ENCODE measurements at regions not wholly inside any gene's neighbourhood (a gene's known extent, or its start where the extent isn't known, plus 50 kb on each side); places are given as distances from the start of the nearest gene placed in this dataset.
"Not testable (repeated sequence)": the region's sequence is repeated elsewhere in the genome, so short reads cannot be mapped to it uniquely, and the experiment has no call there.

- DNase-seq = no peak
Measured at GRCh38 chr4:173696011-173696410, 166.0 kb upstream of the HAND2 start.

DNA sequence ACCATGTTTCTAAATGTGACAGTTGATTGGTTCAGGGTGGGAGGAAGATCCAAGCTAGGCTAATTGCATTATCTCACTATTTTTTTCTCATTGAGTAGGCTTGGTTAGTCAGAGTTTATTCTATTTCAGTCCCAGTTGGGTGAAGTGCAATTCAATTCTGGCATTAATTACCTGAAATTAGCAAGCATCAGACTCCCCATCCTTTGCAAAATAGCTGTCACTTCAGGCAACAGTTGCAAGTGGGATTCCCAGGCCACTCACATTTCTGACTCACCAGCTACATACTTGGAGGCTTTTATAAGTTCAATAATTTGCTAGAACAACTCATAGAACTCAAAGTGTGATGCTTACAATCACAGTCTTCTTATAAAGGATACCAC lies 155.8 kb upstream of the HAND2 start:
- DNase-seq = no peak

- DNase-seq = no peak
Measured at GRCh38 chr4:173685165-173685830, 155.3 kb upstream of the HAND2 start.

DNA sequence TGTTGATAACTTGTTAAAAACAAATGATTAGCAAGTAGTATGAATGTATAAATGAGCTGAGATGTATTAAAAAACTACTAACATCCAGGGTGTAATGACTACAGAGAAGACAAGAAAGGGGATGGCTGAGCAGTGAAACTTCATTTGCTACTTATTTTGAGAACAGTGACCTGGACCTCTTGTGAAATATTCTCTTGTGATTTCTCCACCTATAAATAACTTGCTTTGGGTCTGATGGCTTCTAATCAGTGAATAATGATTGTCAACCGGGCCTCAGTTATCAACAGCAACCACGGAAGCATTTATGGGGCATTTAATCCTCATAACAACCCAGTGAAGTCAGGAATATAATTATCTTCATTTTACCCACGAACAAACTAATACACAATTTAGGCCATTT lies 154.2 kb upstream of the HAND2 start:
- no peak for DNase-seq

DNA sequence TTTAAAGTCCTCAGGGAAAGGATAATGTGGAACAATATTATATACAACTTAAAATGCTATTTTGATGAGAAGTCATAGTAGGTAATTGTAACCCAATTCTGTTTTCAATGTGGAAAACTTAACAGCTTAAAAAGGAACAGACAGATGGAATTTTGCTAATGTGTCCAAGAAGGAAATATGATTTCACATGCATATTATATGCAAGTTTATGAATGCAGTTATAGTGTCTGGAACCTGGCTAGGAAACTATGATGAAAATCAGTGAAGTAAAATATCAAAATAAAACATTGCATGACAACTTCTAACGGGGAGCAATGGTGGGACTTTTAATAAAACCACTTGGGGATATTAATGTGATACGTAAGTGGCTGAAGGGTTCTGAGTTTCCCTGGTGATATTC lies 152.6 kb upstream of the HAND2 start:
- DNase-seq = no peak

- DNase-seq = no peak
Measured at GRCh38 chr4:173680278-173680677, 150.2 kb upstream of the HAND2 start.

DNA sequence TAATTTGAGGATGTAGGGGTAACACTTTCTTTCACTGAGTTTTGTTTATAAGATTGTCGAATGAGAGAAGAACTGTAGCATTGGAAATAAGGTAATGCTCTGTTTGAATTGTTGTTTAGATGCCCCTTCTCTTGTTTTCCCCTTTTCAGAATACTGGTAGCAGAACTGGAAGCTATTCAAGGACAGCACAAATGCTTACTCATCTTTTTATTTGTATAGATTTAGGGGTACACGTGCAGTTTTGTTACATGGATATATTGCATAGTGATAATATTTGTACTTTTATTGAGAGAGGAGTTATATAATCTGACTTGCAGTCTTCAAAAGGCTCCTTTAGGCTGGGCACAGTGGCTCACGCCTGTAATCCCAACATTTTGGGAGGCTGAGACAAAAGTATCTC lies 145.4 kb upstream of the HAND2 start:
- no peak for DNase-seq

DNA sequence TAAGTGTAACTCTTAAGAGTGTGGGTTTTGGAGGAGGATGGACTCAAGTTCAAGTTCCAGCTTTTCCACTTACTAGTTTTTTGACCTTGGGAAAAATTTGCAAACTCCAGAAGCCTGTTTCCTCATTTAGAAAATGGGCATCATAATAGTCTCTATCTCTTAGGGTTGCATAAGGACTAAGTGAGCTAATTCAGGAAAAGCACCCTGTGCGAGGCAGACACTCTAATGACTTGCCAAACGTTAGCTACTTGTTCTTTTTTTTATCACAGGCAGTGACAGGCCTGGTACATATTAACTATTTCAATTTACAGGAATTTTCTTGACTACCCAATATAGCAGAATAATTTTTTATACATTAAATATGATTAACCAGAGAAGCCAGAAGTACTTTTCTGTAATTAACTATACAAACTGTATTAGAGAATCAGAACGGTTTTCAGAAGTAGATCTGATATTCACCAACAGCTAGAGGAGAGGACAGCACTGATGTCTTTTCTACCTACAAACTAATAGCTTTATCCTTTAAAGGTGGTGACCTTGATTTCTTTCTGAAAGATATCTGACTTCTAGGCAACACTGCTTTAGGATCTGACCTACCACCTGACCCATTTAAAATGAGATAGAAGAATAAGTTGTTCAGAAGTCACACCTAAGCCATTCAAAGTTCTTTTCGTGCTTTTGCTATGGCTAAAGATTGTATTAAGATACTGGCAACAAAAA lies 139.6 kb upstream of the HAND2 start:
- no peak for DNase-seq

DNA sequence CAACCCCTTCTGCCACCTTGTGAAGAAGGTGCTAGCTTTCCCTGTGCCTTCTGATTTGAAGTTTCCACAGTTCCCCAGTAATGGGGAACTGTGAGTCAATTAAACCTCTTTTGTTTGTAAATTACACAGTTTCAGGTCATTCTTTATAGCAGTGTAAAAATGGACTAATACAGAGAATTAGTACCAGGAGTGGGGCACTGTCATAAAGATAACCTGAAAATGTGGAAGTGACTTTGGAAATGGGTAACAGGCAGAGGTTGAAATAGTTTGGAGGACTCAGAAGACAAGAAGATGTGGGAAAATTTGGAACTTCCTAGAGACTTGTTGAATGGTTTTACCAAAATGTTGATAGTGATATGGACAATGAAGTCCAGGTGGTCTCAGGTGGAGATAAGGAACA lies 131.0 kb upstream of the HAND2 start:
- DNase-seq = no peak

DNA sequence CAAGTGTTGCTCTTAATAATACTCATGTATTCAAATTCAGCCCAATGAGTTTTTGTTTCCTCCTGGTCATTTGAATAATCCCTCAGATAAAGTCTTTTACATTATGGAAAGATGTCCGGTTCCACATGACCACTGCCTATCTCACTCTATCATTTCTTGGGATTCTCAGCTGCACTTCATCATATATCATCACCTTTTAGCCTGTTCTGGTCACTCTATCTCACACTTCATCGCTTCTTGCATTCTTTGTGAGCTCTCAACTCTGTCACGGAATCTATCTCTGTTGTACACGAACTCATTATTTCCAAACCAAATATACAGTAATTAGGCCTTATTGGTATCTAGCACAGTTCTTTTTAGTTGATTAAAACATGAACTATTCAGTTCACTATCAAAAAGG lies 126.9 kb upstream of the HAND2 start:
- DNase-seq = no peak

DNA sequence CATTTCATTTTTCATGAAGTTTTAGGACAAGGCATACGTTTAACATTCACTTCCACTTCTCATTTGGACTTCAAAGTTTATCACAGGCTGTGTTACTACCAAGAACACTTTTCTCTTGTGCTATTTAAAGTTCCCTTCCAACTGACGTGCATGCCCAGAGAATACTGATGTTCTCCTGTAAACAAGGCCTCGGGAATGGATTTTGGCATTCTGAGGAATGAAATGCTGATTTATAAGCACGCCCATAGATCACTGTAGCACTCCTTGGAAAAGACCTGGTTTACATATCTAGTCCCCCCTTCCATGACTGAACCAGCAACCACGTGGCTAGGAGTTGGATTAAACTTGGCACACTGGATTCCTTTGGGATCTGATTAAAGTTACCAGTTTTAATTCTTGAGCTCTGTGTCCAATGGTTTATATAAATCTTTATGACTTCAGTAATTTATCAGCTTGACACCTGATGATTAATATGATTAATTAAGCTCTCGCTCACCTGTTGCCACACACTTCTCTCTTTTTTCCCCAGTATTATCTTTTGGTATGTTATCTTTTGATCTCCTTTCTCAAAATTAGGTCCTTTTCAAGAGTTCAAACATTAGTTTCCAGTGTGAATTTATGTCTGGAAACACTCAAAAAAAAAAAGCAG lies 122.4 kb upstream of the HAND2 start:
- DNase-seq = no peak

- DNase-seq = peak; percentile 25 to 79
Measured at GRCh38 chr4:173651651-173652282, 121.7 kb upstream of the HAND2 start.

GRCh38 chr4:173647902-173648301 lies 117.9 kb upstream of the HAND2 start:
- no peak for DNase-seq

DNA sequence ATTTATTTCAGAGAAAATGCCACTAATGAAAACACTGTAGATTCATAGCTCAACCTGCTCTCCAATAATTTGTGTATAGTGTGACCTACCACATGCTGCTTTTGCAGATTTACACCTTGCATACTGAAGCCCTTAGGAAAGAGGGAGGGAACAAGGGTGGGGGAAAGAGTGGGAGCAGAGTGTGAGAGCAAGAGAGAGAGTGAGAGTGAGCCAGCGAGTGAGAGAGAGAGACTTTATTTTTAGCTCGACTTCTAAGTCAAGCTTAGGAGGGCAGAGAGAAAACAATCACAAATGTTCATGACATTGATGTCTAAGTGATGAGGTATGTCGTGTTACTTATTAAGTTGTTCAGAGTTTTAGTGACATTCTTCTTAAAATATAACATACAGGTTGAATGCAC lies 112.5 kb upstream of the HAND2 start:
- DNase-seq = peak in 1 of 2 experiments; percentile 0

- no peak for DNase-seq
Measured at GRCh38 chr4:173635395-173635794, 105.4 kb upstream of the HAND2 start.

DNA sequence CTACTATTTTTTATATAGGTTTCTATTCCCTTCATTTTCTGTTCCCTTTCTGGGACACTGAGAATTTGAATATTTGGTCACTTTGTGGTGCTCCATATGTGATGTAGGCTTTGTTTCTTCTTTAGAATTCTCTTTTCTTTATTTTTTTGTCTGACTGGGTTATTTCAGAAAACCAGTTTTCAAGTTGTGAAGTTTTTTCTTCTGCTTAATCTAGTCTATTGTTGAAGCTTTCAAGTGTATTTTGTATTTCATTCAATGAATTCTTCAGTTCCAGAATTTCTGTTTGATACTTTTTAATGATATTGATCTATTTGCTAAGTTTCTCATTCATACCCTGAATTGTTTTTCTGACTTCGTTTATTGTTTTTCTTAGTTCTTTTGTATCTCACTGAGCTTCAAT lies 96.2 kb upstream of the HAND2 start:
- no peak for DNase-seq

GRCh38 chr4:173618648-173619047 lies 88.6 kb upstream of the HAND2 start:
- DNase-seq = not testable (repeated sequence)

DNA sequence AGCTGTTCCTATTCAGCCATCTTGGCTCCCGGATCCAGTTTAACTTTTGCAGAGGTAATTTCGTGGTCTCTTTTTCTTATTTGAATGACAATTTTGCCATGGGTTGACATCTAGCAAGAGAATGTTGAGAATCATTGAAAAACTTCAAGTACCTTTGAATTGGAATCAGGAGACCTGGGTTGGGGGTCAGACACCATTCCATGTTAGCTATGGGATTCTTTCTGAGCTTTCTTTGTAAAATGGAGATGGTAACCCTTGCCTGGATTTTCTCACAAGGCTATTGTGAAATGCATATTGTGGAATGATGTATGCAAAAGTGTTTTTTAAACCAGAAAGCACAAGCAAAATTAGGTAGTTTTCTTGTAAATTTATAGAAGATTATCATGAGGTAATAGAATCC lies 79.1 kb upstream of the HAND2 start:
- no peak for DNase-seq

GRCh38 chr4:173608632-173609031 lies 78.6 kb upstream of the HAND2 start:
- not testable (repeated sequence) for DNase-seq

DNA sequence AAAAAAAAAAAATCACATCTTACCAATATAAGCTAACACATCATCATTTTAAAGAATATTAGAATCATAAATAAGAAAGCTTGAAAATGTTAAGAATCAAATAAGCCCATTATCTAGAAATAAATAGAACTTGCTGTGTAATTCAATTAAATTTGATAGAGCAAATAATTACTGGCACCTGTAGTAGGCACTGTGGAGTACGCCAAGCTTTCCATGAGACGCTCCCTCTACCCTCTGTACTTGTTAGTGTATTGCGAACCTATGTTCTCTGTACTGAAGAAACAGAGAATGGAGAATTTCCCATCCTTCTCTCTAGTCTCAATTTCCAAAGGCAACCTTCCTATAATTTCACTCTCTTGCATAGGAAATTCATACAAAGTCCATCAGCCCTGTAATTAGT lies 61.7 kb upstream of the HAND2 start:
- DNase-seq = no peak

GRCh38 chr4:173590697-173591096 lies 60.7 kb upstream of the HAND2 start:
- no peak for DNase-seq

DNA sequence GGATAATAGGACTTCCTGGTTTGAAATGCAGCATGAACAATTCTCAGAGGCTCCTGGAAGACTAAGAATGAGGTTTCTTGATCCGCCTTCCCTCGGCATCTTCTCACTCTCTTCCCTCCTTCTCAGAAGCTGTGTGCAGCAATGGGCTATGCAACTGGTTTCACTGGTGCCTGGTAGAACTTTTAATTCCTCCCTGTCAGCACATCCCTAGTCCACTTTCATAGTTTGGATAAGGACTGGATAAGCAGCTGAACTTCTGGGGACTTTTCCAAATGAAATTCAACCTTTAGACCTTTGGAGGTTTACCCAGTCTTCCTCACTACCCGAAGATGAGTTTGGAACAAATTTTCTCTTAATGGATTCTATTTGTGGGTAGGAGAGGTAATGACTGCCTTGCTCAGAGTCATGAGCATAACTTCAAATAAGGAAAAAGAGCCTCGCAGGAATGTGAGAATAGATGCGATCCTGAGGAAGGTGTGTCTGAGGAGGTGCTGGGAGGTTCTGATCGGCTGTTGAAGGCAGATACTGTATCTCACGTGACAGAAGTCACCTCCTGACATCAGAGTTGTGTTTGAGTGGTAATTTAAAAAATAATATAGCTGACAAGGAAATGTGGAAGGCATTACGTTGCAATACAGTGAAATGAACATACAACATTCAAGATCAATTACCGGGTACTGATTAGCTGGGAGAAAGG lies 56.0 kb upstream of the HAND2 start:
- no peak for DNase-seq

- DNase-seq = no peak
Measured at GRCh38 chr4:173584506-173584905, 54.5 kb upstream of the HAND2 start.

Data from NCI-H2081 (cell line).